HG03280 (cell line): ENCODE measurements at regions not wholly inside any gene's neighbourhood (a gene's known extent, or its start where the extent isn't known, plus 50 kb on each side); places are given as distances from the start of the nearest gene placed in this dataset.

Source experiments
- ATAC-seq: cut with Tn5 transposase; IDR thresholded peaks from one replicate; pipeline ENCODE4 v1.9.1; 2021; ENCODE audit warnings: mild to moderate bottlenecking, moderate library complexity; ENCODE audit not compliant: unreplicated experiment

- ATAC-seq, result no peak
Observed at GRCh38 chr1:163794551-163794950, 472.8 kb downstream of the NUF2 start.

- ATAC-seq, result no peak
Observed at GRCh38 chr1:163796394-163796821, 474.7 kb downstream of the NUF2 start.

- no peak for ATAC-seq
Observed at GRCh38 chr1:163797816-163798215, 476.1 kb downstream of the NUF2 start.

GRCh38 chr1:163799190-163799805, 477.5 kb downstream of the NUF2 start:
- ATAC-seq, result no peak

- ATAC-seq, result no peak
Observed at GRCh38 chr1:163807331-163808049, 485.7 kb downstream of the NUF2 start.

GRCh38 chr1:163813251-163813650, 491.5 kb downstream of the NUF2 start:
- no peak for ATAC-seq

- no peak for ATAC-seq
Observed at GRCh38 chr1:163820226-163820625, 498.5 kb downstream of the NUF2 start.

- no peak for ATAC-seq
Observed at GRCh38 chr1:163820766-163821165, 499.0 kb downstream of the NUF2 start.

- no peak for ATAC-seq
Observed at GRCh38 chr1:163821679-163822078, 499.9 kb downstream of the NUF2 start.

GRCh38 chr1:163823017-163823416, 501.3 kb downstream of the NUF2 start:
- ATAC-seq, result no peak

GRCh38 chr1:163824006-163824405, 502.3 kb downstream of the NUF2 start:
- no peak for ATAC-seq

- no peak for ATAC-seq
Observed at GRCh38 chr1:163824490-163824889, 502.7 kb downstream of the NUF2 start.

GRCh38 chr1:163826500-163826899, 504.7 kb downstream of the NUF2 start:
- no peak for ATAC-seq

GRCh38 chr1:163834778-163835177, 513.0 kb downstream of the NUF2 start:
- ATAC-seq, result no peak

GRCh38 chr1:163836481-163836880, 514.7 kb downstream of the NUF2 start:
- ATAC-seq, result no peak

GRCh38 chr1:163837206-163837605, 515.5 kb downstream of the NUF2 start:
- ATAC-seq, result no peak

GRCh38 chr1:163842571-163842970, 520.8 kb downstream of the NUF2 start:
- no peak for ATAC-seq

- no peak for ATAC-seq
Observed at GRCh38 chr1:163844459-163844858, 522.7 kb downstream of the NUF2 start.

GRCh38 chr1:163845279-163845678, 523.5 kb downstream of the NUF2 start:
- no peak for ATAC-seq

- ATAC-seq, result no peak
Observed at GRCh38 chr1:163863731-163864130, 542.0 kb downstream of the NUF2 start.

- ATAC-seq, result no peak
Observed at GRCh38 chr1:163864207-163864606, 542.5 kb downstream of the NUF2 start.

GRCh38 chr1:163866564-163866963, 544.8 kb downstream of the NUF2 start:
- no peak for ATAC-seq

- no peak for ATAC-seq
Observed at GRCh38 chr1:163870666-163871065, 548.9 kb downstream of the NUF2 start.
